GM21360 (cell line): ENCODE measurements at regions not wholly inside any gene's neighbourhood (a gene's known extent, or its start where the extent isn't known, plus 50 kb on each side); places are given as distances from the start of the nearest gene placed in this dataset.
"Not testable (repeated sequence)": the region's sequence is repeated elsewhere in the genome, so short reads cannot be mapped to it uniquely, and the experiment has no call there.

Experiments
- ATAC-seq: cut with Tn5 transposase; IDR thresholded peaks from one replicate; pipeline ENCODE4 v1.9.1; 2021; ENCODE audit warnings: mild to moderate bottlenecking, moderate library complexity; ENCODE audit not compliant: unreplicated experiment

- no peak for ATAC-seq
Observed at GRCh38 chr17:31750578-31750977, 108.5 kb downstream of the COPRS start.

- no peak for ATAC-seq
Observed at GRCh38 chr17:31748881-31749280, 110.2 kb downstream of the COPRS start.

- no peak for ATAC-seq
Observed at GRCh38 chr17:31746884-31747495, 112.1 kb downstream of the COPRS start.

- no peak for ATAC-seq
Observed at GRCh38 chr17:31745964-31746600, 113.0 kb downstream of the COPRS start.

DNA sequence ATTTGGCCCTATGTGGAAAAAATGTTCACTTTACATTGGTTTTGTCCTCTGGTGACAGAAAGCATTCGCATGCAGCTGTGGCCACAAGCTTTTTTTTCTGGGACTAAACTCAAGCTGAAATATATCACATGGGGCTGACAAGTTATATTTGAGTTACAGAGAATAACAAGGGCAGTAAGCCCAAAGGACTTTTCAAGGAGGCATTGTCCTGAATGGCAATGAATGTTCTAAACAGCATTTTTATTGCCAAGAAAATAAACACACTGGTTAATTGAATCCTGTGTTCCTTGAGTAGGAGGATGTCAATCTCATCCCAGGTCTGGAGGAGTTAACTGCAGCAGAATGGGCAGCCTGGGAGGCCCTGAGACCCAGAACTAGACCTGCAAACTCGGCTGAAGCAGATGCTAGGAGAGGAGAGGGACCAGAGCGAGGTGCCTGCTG lies 114.5 kb downstream of the COPRS start:
- no peak for ATAC-seq

DNA sequence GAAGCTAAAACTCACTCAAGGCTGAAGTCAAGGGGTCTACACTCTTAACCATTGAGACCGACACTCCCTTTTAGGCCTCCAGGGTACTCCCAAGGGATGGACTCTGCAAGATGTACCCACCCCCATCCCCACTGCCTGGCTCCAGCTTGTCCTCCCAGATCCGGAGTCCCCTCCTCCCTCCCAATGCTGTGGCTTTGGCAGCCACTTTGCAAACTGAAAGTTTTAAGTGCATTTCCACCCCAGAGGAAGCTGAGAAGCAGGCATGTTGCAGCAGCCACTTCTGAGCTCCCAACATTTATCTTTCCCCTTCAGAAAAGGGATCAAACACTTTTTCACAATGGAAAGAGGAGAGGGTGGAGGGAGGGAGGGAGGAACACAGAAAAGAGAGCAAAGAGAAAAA lies 115.2 kb downstream of the COPRS start:
- no peak for ATAC-seq

DNA sequence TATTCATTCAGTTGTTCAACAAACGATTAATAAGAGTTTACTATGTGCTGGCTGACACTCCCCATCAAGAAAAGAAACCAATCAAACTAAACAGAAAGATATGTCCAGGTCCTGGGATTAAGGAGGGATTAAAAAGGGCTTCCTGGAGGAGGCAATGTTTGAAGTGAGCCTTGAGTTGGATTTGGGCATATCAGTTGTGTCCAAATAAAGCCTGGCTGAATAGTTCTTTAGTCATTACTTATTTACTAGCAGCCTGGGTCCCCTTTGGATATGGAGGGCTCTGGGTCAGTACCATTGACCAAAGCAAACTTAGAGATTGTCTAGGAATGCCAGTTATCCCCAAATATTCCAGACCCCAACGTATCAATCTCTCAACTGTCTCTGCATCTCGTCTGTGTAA lies 117.7 kb downstream of the COPRS start:
- ATAC-seq: no peak

GRCh38 chr17:31740611-31741082 lies 118.4 kb downstream of the COPRS start:
- ATAC-seq: no peak

- ATAC-seq: no peak
Observed at GRCh38 chr17:31738996-31739699, 119.9 kb downstream of the COPRS start.

DNA sequence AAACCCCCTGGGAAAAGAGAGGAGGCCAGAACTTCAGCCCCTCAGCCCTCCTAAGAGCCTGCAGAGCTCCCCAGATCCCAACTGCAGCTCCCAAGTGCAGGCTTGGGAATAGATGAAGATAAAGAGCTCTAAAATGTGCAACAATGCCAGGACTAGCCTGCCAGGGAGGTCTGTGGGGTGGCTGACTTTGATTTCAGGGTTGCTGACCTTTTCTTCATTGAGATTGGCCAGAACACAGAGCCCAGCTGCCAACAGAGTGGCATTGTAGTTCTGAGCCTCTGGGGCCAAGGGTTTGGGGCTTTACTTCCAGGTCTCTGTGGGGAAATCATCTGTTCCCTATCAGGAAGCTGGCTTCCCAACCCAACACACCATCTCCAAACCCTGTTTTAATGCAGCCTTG lies 120.6 kb downstream of the COPRS start:
- ATAC-seq: no peak

GRCh38 chr17:31738067-31738466 lies 121.0 kb downstream of the COPRS start:
- ATAC-seq: no peak

GRCh38 chr17:31736855-31737625 lies 122.0 kb downstream of the COPRS start:
- ATAC-seq: no peak

- no peak for ATAC-seq
Observed at GRCh38 chr17:31733326-31733725, 125.7 kb downstream of the COPRS start.

- ATAC-seq: not testable (repeated sequence)
Observed at GRCh38 chr17:31731585-31732154, 127.4 kb downstream of the COPRS start.

- no peak for ATAC-seq
Observed at GRCh38 chr17:31731118-31731517, 127.9 kb downstream of the COPRS start.

DNA sequence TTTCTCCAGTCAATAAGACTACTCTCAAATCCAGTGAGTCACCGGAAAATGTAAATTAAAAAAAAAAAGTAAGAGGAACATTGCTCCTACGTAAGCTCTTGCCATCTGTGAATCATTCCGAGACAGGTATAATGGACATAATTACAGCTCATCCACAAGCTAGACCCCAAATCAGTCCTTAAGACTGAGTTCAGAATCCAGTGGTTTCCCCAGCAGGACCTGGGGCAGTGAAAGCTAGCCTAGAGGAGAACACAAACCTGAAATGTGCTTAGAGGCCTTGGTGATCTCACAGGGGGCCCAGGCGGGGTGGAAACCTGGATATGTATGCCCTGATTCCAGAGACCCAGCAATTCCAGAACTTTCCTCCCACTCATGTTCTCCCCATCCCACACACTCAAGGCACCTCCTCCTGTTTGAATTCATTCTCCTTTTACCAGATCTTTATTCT lies 132.0 kb downstream of the COPRS start:
- no peak for ATAC-seq

- no peak for ATAC-seq
Observed at GRCh38 chr17:31724619-31725018, 134.4 kb downstream of the COPRS start.

DNA sequence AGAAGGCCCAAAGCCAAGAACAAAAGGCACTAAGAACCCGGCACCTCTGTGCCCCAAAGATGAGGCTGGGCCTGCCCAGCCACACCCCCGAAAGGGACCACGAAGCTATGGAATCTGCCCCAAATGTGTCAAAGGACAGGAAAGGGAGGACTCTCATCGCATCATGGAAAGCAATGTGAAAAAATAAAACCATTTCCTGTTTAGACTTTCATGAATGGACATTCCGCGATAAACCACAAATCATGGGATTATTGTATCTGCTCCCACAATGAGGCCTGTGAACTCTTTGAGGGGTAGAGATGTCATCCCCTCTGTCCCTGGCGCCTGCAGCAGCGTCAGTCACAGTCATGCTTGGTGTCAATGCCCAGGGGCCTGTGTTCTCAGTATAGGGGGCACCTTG lies 135.0 kb downstream of the COPRS start:
- no peak for ATAC-seq

DNA sequence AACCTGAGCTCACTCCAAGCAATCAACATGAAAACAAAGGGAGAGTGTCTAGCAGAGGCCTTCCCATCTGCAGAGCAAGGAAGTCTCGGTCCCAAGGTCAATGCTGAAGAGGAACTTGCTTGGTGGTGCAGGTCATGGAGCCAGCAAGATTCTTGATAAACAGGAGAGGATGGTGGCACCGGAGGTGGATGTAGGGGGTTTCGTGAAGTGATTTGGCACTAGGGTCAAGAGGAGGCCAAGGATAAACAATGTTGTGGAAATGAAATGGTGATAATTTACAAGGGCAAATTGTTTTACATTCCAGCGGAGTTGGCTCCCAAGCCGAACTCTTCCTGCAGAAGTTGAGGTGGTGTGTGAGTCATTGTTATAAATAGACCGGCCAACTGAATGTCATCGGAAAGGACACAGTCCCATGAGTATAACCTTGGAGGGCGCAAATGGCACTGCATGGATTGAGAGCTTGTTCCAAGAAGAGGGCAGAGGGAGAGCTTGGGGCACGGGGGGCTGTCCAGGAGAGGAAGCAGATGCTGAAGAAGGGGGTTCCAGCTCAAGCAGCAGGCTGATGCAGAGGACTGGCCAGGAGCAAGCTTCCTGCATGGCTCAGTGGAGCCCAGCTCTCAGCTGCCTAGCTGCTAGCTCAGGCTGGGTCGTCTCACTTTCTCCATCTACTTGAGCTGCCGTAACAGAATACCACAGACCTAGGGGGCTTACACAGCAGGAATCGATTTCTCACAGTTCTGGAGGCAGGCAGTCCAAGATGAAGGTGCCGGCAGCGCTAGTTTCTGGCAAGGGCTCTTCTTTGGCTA lies 136.6 kb downstream of the COPRS start:
- no peak for ATAC-seq
